ENCODE measurements at regions not wholly inside any gene's neighbourhood (a gene's known extent, or its start where the extent isn't known, plus 50 kb on each side); places are given as distances from the start of the nearest gene placed in this dataset.

- no peak for TF ChIP-seq EZH2 (IDR thresholded peaks at IDR 0.05; ENCODE audit: borderline replicate concordance)
- TF ChIP-seq CTCF (IDR thresholded peaks at IDR 0.05; ENCODE audit: poor library complexity) = no peak
- no peak for TF ChIP-seq EZH2phosphoT487 (IDR thresholded peaks at IDR 0.05; ENCODE audit: low read depth, severe bottlenecking, unreplicated experiment)
Observed at GRCh38 chr3:194035406-194036138, 100.4 kb upstream of the HES1 start.

Data from hepatocyte (in vitro differentiated cells).